GM19023 (cell line): ENCODE measurements at regions not wholly inside any gene's neighbourhood (a gene's known extent, or its start where the extent isn't known, plus 50 kb on each side); places are given as distances from the start of the nearest gene placed in this dataset.

Source experiments
- ATAC-seq: cut with Tn5 transposase; IDR thresholded peaks from one replicate; pipeline ENCODE4 v1.9.1; 2021; ENCODE audit warnings: mild to moderate bottlenecking, moderate library complexity; ENCODE audit not compliant: unreplicated experiment

DNA sequence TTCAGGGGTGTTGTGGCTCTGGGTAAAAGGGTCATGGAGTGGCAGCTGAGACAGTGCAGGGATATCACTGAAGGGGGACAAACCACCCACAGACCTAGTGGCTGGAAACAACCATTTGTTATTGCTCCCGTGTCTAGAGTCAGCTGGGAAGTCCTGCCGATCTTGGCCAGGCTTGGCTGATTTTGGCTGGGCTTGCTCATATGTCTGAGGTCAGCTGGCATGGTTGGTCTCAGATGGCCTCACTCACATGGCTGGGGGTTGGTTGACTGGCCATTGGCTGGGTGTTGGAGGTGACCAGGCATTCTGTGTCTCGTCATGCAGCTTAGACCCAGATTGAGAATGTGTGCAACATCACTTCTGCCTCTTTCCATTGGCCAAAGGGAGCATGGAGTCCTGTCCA is 203.8 kb upstream of the POU3F1 start:
- ATAC-seq, result no peak

DNA sequence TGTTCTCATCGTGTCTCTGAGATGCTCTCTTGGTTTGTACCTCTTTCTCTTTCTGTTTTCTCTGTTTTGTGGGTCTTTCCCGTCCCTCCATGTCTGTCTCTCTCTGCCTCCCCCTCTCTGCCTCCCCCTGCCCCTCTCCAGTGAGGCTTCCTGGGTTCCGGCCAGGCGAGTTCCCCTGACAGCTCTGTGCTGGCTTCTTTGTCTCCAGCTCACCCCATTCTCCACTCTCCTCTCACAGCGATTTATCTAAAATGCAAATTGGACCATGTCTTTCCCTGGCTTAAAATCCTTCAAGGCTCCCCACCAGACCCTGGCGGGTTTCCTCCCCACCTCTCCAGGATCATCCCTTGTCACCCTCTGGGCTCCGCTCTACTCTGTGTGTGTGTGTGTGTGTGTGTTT is 202.4 kb upstream of the POU3F1 start:
- no peak for ATAC-seq

DNA sequence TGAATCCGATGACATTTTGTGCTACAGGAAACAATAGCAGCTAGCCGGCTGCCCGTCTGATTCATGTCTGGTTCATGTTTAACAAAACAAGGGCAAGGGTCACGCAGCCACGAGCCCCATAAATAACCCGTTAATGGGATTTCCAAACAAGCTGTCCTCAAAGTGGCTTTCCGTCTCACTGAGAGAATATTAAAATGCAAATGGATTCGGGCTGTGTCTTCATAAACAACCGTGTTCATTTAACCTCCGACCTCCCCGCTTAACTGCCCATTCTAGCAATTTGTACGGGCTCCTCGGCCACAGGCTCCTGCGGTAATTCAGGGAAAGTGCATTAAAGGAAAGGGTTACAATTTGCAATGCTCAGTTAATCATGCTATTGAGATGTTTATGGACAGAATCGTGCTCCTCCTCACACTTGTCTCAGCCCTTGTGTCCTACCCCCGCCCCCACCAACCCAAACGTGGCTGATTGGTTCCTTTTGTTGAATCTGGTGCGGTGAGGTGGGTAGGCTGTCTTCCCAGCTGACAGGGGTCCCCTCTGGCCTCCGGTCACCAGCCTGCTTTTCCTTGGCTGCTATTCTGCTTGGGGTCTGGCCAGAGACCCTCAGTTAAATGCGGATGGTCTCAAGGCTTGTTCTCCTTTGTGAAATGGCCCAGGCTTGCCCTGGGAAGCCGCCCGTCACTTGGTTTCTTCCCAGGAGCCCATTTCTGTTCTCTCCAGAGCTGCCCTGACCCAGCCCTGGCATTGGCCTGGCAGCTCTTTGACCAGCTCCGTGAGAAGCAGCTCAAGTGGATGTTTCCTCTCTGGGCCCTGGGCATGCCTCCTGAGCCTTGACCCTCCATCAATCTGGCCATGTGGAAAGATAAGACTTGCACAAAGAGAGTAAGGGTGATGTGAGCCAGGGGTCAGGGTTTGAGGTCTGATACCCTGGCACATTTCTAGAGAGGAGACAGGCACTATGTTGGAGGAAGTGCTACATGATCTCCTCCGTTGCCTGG is 200.7 kb upstream of the POU3F1 start:
- no peak for ATAC-seq

DNA sequence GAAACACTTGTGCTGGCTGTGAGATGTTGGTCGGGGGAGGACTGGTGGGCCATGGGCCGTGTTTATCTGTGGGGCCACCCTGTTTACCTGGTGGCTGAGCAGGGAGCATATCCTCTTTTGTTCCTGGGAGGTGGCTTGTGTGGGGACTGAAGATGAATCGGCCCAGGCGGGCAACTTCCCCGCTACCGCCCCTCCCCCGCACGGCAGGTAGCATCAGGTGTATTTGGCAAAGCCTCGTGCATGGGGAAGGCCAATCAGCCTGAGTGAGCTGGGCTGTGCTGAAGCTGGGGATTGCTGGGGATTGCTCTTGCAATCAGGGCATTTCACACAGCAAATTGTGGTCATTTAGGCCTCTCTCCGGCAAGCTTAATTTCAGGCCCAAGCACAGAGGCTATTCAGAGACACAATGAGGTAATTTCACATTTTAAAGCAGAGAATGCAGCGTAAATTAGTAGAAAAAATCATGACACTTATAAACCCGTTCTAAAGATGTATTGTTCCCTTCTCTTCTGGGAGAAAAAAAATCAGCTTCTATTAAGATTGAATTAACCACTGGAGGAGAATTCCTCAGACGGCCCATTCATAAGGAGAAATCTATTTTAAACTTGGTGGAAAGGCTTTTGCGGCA is 197.7 kb upstream of the POU3F1 start:
- no peak for ATAC-seq

DNA sequence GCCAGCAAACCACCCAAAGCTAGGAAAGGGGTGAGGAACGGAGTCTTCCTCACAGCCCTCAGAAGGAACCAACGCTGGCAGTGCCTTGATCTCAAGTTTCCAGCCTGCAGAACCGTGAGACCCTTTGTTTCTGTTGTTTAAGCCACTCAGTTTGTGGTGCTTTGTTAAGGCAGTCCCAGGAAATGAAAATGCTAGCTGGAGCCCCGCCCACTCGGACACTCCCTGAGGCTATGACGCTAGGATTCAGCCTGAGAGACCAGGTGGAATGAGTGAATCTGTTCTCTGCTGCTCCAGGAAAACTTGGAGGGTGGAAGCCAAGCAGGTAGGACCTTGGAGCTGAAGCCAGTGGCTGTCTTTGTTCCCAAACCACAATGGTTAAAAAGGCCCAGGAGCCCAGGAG is 196.5 kb upstream of the POU3F1 start:
- ATAC-seq, result no peak

DNA sequence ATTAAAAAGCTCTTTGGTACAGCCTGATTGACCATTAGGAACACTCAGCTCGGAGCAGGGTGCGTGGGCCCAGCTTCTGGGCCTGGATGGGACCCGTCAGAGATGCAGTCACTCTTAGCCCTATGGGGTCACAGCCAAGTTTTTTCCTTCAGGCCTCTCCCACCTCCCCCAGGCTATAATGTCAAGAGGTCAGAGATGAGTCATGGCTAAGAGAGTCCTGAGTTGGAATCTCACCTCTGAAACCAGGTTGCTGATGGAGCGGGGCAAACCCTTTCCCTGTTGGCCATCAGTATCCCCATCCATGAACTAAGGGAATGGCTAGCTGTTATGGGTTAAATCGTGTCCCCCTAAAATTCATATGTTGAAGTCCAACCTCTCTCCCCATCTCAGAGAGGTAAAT is 195.9 kb upstream of the POU3F1 start:
- ATAC-seq, result no peak

DNA sequence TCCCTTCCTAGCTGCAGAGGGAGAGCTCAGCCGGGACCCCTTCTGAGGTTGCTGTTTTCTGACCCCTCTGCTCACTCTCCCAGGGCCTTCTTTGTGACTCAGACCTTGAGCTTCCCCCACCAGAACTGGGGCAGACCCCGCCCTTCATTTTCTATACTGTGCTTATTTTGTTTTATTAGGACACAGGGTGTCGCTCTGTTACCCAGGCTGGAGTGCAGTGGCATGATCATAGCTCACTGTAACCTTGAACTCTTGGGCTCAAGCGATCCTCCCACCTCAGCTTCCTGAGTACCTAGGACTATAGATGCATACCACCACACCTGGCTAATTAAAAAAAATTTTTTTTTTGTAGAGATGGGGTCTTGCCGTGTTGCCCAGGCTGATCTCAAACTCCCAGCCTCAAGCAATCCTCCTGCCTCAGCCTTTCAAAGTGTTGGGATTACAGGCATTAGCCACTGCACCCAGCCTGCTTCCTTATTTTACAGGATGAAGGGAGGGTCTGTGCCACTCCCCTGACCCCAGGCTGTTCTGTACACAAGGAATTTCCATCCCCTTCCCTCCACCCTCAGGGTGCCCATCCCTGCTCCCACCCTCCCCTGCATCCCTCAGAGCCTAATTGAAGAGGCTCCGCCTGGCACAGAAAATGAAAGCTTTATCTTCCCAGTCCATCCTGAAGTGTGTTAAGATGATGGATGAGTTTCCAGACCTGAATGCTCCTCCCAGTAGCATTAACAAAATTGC is 195.2 kb upstream of the POU3F1 start:
- ATAC-seq, result no peak

DNA sequence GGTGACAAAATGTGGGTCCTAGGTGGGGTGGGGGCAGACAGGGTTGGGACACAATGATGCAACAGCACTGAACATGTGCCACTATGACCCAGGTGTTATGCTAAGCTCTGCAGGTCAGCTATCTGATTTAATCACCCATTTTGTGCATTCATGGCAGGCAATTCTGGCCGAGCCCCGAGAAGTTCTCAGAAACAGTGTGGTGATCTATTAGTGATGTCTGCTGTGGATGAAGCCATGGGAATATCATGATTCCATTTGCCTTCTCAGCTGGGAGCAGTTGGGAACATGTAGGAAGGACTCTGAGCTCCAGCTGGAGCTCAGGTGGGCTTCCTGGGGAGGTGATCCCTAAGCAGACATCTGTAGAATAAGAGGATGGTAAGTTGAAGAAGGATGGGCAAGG is 194.0 kb upstream of the POU3F1 start:
- ATAC-seq, result no peak

DNA sequence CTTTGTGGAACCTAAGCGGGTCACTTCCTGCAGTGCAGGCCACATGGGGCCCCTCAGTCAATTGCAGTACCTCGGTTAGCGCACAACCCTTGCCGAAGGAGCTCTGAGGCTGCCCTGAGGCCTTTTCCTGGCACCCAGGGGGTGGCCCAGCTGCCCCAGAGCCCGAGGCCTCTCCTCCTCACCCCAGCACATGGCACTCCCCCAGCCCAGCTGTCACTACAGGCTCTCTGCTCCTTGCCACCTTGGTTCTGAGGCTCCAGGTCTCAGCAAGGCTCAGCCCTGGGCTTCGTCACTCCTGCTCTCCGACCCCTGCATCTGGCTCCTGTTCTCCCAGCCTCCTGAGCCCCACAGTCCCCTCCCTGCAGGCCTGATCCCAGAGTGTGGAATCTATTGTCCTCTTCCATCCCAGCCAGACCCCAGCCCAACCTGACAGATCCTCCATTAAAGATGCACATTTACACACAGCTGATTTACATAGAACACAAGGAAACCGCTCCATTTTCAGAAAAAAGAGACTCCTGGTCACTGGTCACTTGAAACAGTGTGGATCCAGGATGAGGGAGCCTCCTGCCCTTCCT is 192.8 kb upstream of the POU3F1 start:
- no peak for ATAC-seq

DNA sequence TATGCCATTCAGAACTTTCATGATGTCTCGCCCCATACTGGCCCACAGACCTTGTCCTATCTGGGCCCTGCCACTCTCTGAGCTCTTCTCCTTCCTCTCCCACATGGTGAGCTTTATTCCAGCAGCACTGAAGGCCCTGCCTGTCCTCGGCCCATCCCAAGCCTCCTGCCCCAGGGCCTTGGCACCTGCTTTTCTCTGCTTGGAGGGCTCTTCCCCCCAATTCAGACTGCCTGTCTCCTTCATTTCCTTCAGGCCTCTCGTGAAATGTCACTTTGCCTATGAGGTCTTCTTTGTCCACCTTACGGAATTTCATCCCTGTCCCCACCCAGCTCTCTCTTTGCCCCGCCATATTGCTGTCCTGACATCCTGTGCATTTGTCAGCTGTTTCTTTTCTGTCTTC is 191.7 kb upstream of the POU3F1 start:
- ATAC-seq, result no peak

DNA sequence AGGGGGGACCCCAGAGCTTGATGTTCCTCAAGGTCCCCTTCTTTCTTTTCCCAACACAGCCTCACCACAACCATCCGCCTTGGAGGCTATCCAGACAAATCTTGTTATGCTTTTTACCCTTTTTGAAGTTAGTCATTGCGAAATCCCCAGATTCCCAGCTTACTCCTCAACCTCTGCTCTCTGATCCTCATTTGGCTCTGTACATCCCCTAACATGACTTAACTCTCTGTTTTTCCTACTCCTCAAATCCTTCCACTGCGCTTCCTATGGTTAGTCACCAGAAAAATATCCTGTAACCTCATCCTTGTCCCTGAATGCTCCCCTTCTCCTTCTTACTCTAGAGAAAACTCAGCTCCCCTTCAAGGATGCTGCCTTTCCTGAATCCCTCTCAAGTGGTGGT is 189.1 kb upstream of the POU3F1 start:
- no peak for ATAC-seq

DNA sequence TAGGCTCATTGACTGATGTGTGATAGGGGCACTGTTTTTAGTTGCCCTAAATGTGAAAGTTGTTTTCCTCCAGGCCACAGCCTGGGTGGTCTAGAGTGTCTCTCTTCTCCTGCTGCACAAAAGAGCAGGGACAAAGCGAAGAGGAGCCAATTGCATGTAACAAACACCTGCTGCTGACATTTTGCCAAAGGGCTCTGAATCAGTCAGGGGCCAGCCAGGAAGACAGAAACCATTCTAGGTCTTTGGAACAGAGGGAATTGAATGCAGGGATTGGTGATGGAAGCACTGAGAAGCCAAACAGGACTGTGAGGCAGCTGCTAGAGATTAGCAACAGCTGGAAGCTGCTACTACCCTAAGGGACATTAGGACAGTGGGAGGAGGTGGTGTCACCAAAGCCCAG is 185.3 kb upstream of the POU3F1 start:
- ATAC-seq, result no peak

DNA sequence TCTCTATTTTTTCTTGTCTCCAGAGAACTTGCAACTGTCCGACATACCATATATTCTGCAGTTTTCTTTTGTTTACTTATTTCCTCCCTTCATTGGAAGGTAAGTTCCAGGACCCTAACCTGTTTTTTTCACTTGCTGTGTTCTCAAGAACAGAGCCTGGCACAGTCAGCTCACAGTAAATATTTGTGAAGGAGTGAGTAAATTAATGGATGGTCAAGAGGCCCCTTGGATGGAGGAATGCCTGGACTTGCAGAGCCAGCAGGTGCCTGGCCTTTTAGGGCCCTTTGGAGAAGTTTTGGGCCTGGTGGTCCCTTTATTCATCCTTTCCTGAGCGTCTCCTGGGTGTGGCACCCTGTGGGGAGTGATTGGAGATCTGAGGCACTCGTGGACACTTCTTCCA is 182.1 kb upstream of the POU3F1 start:
- no peak for ATAC-seq

DNA sequence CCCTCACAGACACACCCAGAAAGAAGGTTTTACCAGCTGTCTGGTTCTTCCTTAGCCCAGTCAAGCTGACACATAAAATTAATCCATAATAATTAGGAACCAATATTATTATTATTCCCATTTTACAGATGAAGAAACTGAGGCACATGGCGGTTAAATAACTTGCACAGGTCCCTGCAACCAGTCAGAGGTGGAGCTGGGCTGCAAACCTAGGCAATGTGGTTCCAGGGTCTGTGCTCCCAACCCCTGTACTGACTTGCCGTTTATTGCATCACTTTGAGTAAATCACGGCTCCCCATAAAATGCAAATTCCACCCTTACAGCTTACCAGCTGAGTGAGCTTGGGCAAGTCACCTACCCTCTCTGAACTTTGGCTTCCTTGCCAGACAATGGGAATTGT is 179.2 kb upstream of the POU3F1 start:
- ATAC-seq, result no peak

DNA sequence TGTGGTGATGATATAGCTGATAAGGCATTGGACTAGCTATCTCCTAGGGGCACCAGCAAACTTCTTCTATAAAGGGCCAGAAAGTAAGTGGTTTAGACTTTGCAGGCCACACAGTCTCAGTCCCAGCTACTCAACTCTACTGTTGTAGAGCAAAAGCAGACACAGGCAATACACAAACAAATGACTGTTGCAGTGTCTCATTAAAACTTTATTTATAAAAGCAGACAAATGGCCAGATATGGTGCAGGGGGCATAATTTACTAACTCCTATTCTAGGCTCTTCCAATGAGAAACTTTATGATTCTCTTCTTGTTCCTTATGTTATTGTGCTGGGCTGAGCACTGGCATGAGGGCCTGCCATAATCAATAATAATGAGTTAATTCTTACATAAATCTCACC is 176.8 kb upstream of the POU3F1 start:
- ATAC-seq, result no peak

DNA sequence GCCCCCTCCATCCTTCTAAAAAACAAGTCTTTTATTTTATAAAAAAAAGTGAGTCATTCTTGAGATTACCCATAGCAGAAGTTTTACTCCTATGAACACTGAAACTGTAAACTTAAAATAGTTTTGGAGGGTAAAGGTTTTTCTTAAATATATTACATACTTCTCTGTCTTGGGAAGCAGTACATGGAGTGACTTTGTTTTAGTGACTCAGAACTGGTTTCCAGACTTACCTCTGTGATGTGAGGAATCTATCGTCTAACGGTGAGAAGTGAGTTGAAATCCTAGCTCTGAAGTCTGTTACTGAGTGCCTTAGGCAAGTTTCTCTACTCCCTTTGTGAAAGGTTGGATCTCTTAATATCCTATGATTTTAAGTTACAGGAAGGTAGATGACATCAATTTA is 176.3 kb upstream of the POU3F1 start:
- no peak for ATAC-seq

DNA sequence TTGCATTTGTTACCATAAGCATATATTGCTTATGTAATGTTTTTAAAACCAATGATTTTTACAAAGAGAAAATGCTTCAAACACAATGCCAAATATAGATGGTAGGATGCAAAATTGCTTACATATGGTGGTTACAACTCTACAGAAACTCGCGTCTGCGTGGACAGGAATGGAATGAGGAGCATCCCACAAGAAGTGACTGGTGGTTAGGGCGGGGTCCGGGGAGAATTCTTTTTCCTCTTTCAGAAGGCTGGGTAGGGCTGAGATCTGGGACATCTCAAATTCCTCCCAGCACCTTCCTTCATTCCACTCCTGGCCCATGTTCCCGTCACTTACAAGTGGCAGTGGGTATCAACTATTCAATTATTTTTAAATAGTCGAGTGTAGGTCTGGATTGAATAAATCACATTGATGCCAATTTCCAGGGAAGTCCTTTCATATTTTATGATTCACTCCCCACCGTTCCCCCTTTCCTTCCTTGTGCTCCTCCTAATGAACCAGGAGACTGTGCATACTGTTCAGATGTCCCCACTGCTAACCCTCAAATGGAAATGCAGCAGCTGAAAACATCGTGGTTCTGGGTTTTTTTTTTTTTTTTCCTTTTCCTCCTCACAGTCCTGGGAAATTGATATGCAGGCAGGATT is 174.5 kb upstream of the POU3F1 start:
- ATAC-seq, result no peak

DNA sequence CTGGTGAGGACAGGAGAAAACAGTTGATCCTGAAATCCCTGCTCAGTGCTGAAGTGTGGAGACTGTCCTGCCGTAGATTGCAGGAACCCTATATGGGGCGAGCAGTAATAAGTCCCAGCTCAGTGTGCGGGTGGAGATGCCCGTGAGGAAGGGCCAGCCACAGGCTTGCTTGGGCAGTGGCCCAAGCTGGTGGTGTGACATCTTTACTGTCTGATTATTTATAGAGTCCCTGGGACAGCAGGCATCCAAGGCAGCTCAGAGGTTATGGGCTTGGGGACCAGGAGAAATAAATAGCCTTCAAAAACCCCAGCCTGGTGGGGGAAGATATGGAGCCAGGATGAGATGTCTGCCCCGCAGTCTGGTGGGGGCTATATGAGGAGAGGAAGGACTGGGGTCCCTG is 170.7 kb upstream of the POU3F1 start:
- ATAC-seq, result no peak

DNA sequence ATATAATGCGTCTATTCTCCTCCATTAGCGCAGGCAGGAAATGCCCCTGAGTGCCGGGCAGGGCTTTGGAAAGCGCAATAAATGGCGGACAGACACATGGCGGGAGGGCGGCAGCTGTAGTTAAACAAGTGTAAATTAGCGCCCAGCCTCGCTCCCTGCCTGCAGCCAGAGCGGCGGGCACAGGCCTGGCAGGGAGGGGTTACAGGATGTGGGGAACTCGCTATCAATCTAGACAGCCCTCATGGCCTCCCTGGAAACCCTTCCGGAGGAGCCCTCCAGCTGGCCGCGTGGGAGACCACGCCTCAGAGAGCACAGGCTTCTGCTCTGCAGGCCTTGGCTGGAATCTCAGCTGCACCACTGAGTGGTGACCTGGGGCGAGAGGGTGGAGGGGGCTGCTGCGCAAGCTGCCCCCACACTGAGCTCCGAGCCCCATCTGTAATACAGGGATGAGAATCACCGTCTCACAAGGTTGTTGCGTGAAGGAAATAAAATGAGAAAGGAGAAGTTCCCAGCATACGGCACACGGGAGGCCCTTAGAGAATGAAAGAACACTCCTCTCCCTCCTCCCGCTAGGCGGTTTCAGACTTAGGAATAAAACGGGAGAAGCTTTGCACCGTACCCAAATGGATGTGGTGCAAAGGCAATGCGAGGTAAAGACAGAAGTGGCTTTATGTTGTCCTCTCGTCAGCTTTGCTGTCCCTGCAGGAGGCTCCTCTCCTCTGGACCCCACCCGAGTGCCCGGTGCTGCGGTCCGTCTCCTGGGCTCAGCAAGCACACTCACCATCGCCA is 167.2 kb upstream of the POU3F1 start:
- no peak for ATAC-seq

DNA sequence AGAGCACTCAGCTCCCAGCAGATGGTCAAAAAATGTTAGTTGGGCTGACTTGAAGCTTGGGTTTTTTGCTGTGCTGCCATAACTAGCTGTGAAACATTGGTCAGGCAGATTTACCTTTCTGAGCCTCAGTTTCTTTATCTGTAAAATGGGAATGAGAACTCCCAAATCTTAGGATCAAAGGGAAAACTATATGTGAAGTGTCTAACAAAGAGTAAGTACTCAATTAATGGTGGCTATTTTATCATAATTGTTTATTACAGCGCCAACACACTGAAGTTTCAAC is 164.2 kb upstream of the POU3F1 start:
- ATAC-seq, result no peak
